ENCODE measurements at regions not wholly inside any gene's neighbourhood (a gene's known extent, or its start where the extent isn't known, plus 50 kb on each side); places are given as distances from the start of the nearest gene placed in this dataset.

DNA sequence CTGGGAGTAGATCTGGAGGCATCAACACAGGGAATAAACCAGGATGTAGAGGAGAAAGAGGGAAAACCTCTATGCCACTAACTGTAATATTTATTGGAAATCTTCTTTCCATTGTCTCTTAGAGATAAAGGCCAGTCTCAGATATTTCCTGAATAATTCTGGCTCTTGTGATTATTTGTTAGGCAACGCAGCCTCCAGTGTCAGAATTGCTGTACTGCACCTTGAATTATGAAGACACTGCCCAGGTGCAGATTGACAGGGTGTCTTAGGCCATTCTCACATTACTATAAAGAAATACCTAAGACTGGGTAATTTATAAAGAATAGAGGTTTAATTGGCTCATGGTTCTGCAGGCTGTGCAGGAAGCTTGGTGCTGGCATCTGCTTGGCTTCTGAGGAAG is 100.7 kb upstream of the ZDHHC15 start (continued):
- TF ChIP-seq, protein P1, sequence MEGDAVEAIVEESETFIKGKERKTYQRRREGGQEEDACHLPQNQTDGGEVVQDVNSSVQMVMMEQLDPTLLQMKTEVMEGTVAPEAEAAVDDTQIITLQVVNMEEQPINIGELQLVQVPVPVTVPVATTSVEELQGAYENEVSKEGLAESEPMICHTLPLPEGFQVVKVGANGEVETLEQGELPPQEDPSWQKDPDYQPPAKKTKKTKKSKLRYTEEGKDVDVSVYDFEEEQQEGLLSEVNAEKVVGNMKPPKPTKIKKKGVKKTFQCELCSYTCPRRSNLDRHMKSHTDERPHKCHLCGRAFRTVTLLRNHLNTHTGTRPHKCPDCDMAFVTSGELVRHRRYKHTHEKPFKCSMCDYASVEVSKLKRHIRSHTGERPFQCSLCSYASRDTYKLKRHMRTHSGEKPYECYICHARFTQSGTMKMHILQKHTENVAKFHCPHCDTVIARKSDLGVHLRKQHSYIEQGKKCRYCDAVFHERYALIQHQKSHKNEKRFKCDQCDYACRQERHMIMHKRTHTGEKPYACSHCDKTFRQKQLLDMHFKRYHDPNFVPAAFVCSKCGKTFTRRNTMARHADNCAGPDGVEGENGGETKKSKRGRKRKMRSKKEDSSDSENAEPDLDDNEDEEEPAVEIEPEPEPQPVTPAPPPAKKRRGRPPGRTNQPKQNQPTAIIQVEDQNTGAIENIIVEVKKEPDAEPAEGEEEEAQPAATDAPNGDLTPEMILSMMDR (IDR thresholded peaks at IDR 0.05; ENCODE audit: control extremely low read depth in 1 of 3, insufficient read depth in 1 of 3, low read depth in 1 of 3, low read length in 3 of 3) = peak; percentile 3 to 33 (median 10); a peak in 3 of 4 replicates
- no peak for TF ChIP-seq SIRT6 (IDR thresholded peaks at IDR 0.05; ENCODE audit: low read length)

Measured in H1 (cell line).